SJSA1 (cell line): ENCODE measurements at regions not wholly inside any gene's neighbourhood (a gene's known extent, or its start where the extent isn't known, plus 50 kb on each side); places are given as distances from the start of the nearest gene placed in this dataset.
A peak's percentile ranks its signal among the peaks of the same experiment; 100 is the strongest.

Source experiments
- DNase-seq, 2 experiments: peaks; one replicate each; pipeline ENCODE4 v3.0.0-alpha.2; 2015 to 2020; ENCODE audit warnings: low spot score in 2 of 2, low read depth in 1 of 2
- H3K27ac ChIP-seq: fragments of 250-450 bp; sonication (Bioruptor Pico); 2 replicates; pipeline ENCODE4 v1.5.1; 2020; ENCODE audit warnings: mild to moderate bottlenecking, moderate library complexity
- H3K27me3 ChIP-seq: fragments of 250-450 bp; sonication (Bioruptor Pico); replicated peaks from 2 replicates; pipeline ENCODE4 v1.5.1; 2020; ENCODE audit warnings: mild to moderate bottlenecking, moderate library complexity
- H3K36me3 ChIP-seq: fragments of 250-450 bp; sonication (Bioruptor Pico); 2 replicates; pipeline ENCODE4 v1.5.1; 2020; ENCODE audit warnings: mild to moderate bottlenecking
- H3K4me1 ChIP-seq: fragments of 250-450 bp; sonication (Bioruptor Pico); replicated peaks from 2 replicates; pipeline ENCODE4 v1.6.1; 2021; ENCODE audit warnings: mild to moderate bottlenecking
- H3K4me3 ChIP-seq: fragments of 250-450 bp; sonication (Bioruptor Pico); 2 replicates; pipeline ENCODE4 v1.5.1; 2020; ENCODE audit warnings: mild to moderate bottlenecking
- H3K9me3 ChIP-seq: fragments of 250-450 bp; sonication (Bioruptor Pico); replicated peaks from 2 replicates; pipeline ENCODE4 v1.5.1; 2020; ENCODE audit warnings: mild to moderate bottlenecking

- Histone ChIP-seq H3K36me3 (no peaks in the 10 kb centered on the region), H3K4me3 (no peak overlapping the region), H3K4me1 (no peaks in the 10 kb centered on the region), H3K27me3 (no peaks in the 10 kb centered on the region), H3K27ac (no peak overlapping the region), H3K9me3 (no peaks in the 10 kb centered on the region)
- DNase-seq = no peak
These were observed 108.1 kb downstream of the MAP3K21 start for GRCh38 chr1:233435622-233436021.

DNA sequence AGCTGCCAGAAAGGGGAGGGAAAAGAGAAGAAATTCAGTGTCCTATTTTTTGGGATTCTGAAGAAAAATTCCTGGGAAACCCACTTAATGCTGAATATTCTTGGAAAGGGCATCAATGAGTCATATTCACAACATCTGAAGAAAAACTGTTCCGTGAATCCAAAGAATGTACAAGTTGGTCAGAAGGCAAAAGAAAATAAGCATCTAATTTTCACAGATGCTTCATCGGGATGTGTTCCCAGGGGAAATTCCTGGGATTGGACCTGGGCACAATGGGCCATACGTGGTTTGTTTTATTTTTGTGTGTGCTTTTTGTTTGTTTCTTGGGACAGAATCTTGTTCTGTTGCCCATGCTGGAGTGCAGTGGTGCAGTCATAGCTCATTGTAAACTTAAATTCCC lies 112.2 kb downstream of the MAP3K21 start:
- Histone ChIP-seq H3K27me3 (no peaks in the 10 kb centered on the region), H3K36me3 (no peaks in the 10 kb centered on the region), H3K4me1 (no peaks in the 10 kb centered on the region), H3K27ac (no peak overlapping the region), H3K9me3 (no peaks in the 10 kb centered on the region), H3K4me3 (no peak overlapping the region)
- peak in 1 of 2 experiments; percentile 21 for DNase-seq

DNA sequence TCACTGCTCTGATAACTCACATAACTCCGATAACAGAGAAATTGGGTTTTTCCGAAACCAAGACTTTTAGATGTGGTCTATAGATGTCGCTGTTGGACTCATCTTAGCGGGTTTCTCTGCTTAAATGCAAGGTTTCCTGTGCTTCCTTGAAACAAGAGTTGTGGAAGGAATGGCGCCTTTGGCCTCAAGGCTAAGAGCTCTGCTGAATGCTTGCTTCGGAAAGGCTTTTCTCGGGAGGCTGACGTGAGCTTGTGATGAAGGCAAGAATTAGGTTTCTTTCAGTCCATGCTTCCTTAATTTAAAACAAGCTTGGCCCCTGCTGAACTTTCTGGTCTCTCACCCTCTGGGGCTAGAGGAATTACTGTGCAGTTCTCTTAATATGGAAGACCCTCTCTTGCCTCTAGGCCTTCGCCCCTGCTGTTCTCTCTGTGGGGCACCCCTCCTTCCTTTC lies 113.5 kb downstream of the MAP3K21 start:
- Histone ChIP-seq H3K27me3 (no peaks in the 10 kb centered on the region), H3K9me3 (no peaks in the 10 kb centered on the region), H3K4me3 (no peak overlapping the region), H3K4me1 (no peaks in the 10 kb centered on the region), H3K36me3 (no peaks in the 10 kb centered on the region), H3K27ac (no peak overlapping the region)
- peak in 1 of 2 experiments; percentile 33 for DNase-seq

GRCh38 chr1:233442026-233442780 lies 114.7 kb downstream of the MAP3K21 start:
- H3K27ac ChIP-seq = no peak overlapping the region

DNA sequence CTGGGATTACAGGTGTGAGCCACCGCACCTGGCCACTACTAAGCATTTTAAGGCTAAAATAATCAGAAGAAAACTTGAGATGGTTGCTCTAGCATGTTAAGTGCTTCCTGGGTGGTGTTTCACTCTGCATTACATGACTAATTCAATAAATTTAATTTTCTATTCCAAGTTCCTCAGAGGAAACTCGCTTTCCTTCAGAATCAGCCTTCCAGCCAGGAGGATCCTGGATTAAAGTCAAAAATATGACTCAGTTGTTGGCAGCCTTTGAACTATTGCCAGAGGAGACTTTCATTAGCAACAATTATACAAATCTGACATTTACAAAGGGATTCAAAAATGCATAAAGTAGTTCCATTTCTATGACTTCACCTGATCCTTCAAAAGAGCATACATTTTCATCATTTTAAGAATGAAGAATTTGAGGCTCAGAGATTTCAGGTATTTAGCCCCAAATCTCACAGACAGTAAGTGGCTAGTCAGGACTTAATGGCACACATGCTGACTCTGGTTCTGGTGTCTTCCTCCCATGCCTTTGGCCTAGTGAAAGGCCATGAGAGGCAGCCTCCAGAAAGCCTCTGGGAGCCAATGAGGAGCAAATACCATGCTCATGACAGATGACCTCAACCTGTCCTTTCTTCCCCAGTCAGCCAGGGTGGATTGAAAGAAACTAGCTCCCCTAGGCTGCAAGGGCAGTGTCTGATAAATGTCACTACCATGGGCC lies 115.7 kb downstream of the MAP3K21 start:
- Histone ChIP-seq H3K4me1 (no peaks in the 10 kb centered on the region), H3K36me3 (no peaks in the 10 kb centered on the region), H3K27me3 (no peaks in the 10 kb centered on the region), H3K4me3 (no peak overlapping the region), H3K9me3 (no peaks in the 10 kb centered on the region), H3K27ac (no peak overlapping the region)
- DNase-seq = no peak

More at GRCh38 chr1:233442026-233442780, 114.7 kb downstream of the MAP3K21 start:
- no peak for DNase-seq
- H3K36me3 ChIP-seq = no peaks in the 10 kb centered on the region
- no peak overlapping the region for H3K4me3 ChIP-seq
- no peaks in the 10 kb centered on the region for H3K27me3 ChIP-seq
- H3K9me3 ChIP-seq = no peaks in the 10 kb centered on the region
- no peaks in the 10 kb centered on the region for H3K4me1 ChIP-seq

- Histone ChIP-seq H3K4me1 (no peaks in the 10 kb centered on the region), H3K36me3 (no peaks in the 10 kb centered on the region), H3K9me3 (no peaks in the 10 kb centered on the region), H3K27ac (no peak overlapping the region), H3K4me3 (no peak overlapping the region), H3K27me3 (no peaks in the 10 kb centered on the region)
- DNase-seq = no peak
These were observed 117.0 kb downstream of the MAP3K21 start for GRCh38 chr1:233444484-233444883.

- no peaks in the 10 kb centered on the region for H3K27me3 ChIP-seq
- no peak overlapping the region for H3K4me3 ChIP-seq
- DNase-seq = no peak
- H3K27ac ChIP-seq = no peak overlapping the region
- H3K36me3 ChIP-seq = no peaks in the 10 kb centered on the region
- no peaks in the 10 kb centered on the region for H3K4me1 ChIP-seq
- H3K9me3 ChIP-seq = no peaks in the 10 kb centered on the region
These were observed 118.2 kb downstream of the MAP3K21 start for GRCh38 chr1:233445737-233446136.

GRCh38 chr1:233446935-233447334 lies 119.4 kb downstream of the MAP3K21 start:
- H3K9me3 ChIP-seq = no peaks in the 10 kb centered on the region
- H3K27ac ChIP-seq = no peak overlapping the region
- H3K36me3 ChIP-seq = no peaks in the 10 kb centered on the region
- no peaks in the 10 kb centered on the region for H3K4me1 ChIP-seq
- H3K4me3 ChIP-seq = no peak overlapping the region
- DNase-seq = no peak
- H3K27me3 ChIP-seq = no peaks in the 10 kb centered on the region

GRCh38 chr1:233448109-233448689 lies 120.7 kb downstream of the MAP3K21 start:
- H3K27me3 ChIP-seq = no peaks in the 10 kb centered on the region
- no peak overlapping the region for H3K4me3 ChIP-seq
- no peaks in the 10 kb centered on the region for H3K36me3 ChIP-seq
- no peaks in the 10 kb centered on the region for H3K9me3 ChIP-seq
- no peak overlapping the region for H3K27ac ChIP-seq
- no peaks in the 10 kb centered on the region for H3K4me1 ChIP-seq
- no peak for DNase-seq

DNA sequence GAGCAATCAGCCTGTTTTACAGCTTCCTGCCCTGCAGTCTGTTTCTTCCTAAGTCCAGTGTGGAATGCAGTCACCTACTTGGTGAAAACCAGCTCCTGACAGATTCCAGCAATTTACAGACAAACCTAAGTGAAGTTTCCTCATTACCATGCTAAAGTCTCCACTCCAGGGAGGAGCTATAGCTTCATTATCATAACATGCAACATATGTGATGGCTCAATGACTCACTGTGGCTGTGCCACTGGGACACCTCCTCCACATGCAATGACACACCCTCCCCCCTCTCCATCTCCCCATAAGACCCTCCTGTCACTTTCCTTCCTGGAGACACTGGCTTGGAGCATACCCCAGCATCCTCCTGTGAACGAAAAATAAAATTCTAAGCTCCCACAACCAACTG lies 125.2 kb downstream of the MAP3K21 start:
- Histone ChIP-seq H3K36me3 (no peaks in the 10 kb centered on the region), H3K27me3 (no peaks in the 10 kb centered on the region), H3K9me3 (no peaks in the 10 kb centered on the region), H3K27ac (no peak overlapping the region), H3K4me3 (no peak overlapping the region), H3K4me1 (no peaks in the 10 kb centered on the region)
- no peak for DNase-seq

DNA sequence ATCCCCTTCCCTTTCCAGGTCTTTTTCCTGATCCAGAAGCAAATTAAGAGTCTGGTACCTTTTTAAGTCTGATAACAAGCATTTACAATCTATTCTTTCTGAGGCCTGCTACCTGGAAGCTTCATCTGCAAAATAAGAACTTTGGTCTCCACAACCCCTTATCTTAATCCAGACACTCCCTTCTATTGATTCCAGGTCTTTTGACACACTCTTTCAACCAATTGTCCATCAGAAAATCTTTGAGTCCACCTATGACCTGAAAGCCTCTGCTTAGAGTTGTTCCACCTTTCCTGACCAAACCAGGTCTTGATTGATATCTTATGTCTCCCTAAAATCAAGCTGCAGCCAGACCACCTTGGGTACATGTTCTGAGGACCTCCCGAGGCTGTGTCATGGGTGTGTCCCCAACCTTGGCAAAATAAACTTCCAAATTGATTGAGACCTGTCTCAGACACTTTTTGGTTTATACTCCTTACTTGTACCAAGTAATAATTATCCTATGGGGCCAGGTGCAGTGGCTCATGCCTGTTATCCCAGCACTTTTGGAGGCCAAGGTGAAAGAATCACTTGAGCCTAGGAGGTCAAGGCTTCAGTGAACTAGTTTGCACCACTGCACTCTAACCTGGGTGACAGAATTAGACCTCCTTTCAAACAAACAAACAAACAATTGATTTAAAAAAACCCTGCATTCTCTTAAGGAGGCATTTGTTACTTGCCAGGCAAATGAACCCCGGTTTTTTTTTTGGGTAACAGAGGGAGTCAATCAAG lies 126.1 kb downstream of the MAP3K21 start:
- DNase-seq = no peak
- Histone ChIP-seq H3K27ac (no peak overlapping the region), H3K4me3 (no peak overlapping the region), H3K9me3 (no peaks in the 10 kb centered on the region), H3K36me3 (no peaks in the 10 kb centered on the region), H3K27me3 (no peaks in the 10 kb centered on the region), H3K4me1 (no peaks in the 10 kb centered on the region)

DNA sequence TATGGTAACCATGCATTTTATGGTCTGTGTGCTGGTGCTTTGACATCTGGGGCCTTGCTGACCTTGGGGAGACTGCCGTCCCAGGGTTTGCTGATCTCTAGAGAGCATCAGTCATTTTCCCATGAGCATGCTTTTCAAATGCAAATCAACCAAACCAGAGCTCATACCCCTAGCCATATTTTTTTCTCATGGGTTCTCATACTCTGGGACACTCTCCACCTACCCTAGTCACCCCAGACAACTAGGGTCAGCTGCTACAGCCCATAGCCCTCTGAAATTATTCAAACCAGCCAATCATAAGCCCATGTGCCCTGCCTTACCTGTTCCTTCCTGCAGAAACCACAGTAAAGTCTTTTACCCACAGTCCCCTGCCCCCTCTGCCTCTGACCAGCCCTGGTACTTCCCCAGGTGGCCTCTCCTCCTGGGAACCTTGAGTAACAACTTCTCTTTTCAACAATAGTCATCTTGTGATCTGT lies 132.0 kb downstream of the MAP3K21 start:
- H3K27ac ChIP-seq = no peak overlapping the region
- no peak overlapping the region for H3K4me3 ChIP-seq
- H3K36me3 ChIP-seq = no peaks in the 10 kb centered on the region
- no peaks in the 10 kb centered on the region for H3K9me3 ChIP-seq
- no peaks in the 10 kb centered on the region for H3K4me1 ChIP-seq
- H3K27me3 ChIP-seq = no peaks in the 10 kb centered on the region
- no peak for DNase-seq

GRCh38 chr1:233459968-233460367 lies 132.4 kb downstream of the MAP3K21 start:
- no peak overlapping the region for H3K4me3 ChIP-seq
- no peak overlapping the region for H3K27ac ChIP-seq
- H3K36me3 ChIP-seq = no peaks in the 10 kb centered on the region
- no peak for DNase-seq
- no peaks in the 10 kb centered on the region for H3K27me3 ChIP-seq
- H3K9me3 ChIP-seq = no peaks in the 10 kb centered on the region
- H3K4me1 ChIP-seq = no peaks in the 10 kb centered on the region
